ENCODE measurements at regions not wholly inside any gene's neighbourhood (a gene's known extent, or its start where the extent isn't known, plus 50 kb on each side); places are given as distances from the start of the nearest gene placed in this dataset.

GRCh38 chr18:11369556-11369955, 220.2 kb upstream of the PIEZO2 start:
- Mint-ChIP-seq H3K4me1 (ENCODE audit: insufficient read depth, unreplicated experiment) (no peaks in the 10 kb centered on the region), H3K4me3 (ENCODE audit: unreplicated experiment) (no peak overlapping the region), H3K27me3 (ENCODE audit: insufficient read depth, unreplicated experiment) (peaks cover 9% of the 10 kb centered on the region), H3K36me3 (ENCODE audit: insufficient read depth, unreplicated experiment) (no peaks in the 10 kb centered on the region), H3K9me3 (ENCODE audit: unreplicated experiment) (no peaks in the 10 kb centered on the region), H3K27ac (ENCODE audit: low read depth, unreplicated experiment) (no peak overlapping the region)
- no peak for TF ChIP-seq CTCF (IDR thresholded peaks at IDR 0.05; ENCODE audit: unreplicated experiment)
- no peak for DNase-seq (ENCODE audit: unreplicated experiment)
- CTCF ChIA-PET, result no interaction called here
- intact Hi-C loops (cut with micrococcal nuclease), result no loop called here
- POLR2A ChIA-PET, result no interaction called here
- no TSS peak for BruUV-seq (replicated peaks)

DNA sequence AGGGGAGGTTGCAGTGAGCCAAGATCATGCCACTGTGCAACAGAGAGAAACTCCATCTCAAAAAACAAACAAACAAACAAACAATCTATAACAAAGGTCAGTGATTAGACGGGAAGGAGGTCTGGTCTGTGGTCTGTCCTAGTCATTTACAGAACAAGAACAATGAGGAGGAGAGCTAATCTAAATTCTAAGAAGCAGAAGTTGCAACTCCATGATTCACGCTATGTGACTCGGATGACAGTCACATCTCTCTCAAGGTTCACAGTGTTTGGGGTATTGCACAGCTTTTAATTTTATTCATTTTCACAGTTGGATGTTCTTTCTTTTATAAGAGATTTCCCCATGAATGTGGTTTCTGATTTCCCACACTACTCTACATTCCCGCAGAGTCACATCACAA, 218.7 kb upstream of the PIEZO2 start:
- H3K4me3 Mint-ChIP-seq (ENCODE audit: unreplicated experiment), result no peak overlapping the region
- BruUV-seq (replicated peaks), result no TSS peak
- no peaks in the 10 kb centered on the region for H3K4me1 Mint-ChIP-seq (ENCODE audit: insufficient read depth, unreplicated experiment)
- no peak overlapping the region for H3K27ac Mint-ChIP-seq (ENCODE audit: low read depth, unreplicated experiment)
- no peaks in the 10 kb centered on the region for H3K9me3 Mint-ChIP-seq (ENCODE audit: unreplicated experiment)
- intact Hi-C loops (cut with micrococcal nuclease), result no loop called here
- peak; percentile 0 for DNase-seq (ENCODE audit: unreplicated experiment)
- TF ChIP-seq CTCF (IDR thresholded peaks at IDR 0.05; ENCODE audit: unreplicated experiment), result no peak
- no peaks in the 10 kb centered on the region for H3K27me3 Mint-ChIP-seq (ENCODE audit: insufficient read depth, unreplicated experiment)
- H3K36me3 Mint-ChIP-seq (ENCODE audit: insufficient read depth, unreplicated experiment), result no peaks in the 10 kb centered on the region
- ChIA-PET POLR2A (no interaction called here), CTCF (interaction anchor here (1.4 kb wide), 1 partner anchor 12 kb away, joined by 3 read pairs; no protein-coding TSS in a partner anchor)

GRCh38 chr18:11367351-11367750, 218.0 kb upstream of the PIEZO2 start:
- no peak for DNase-seq (ENCODE audit: unreplicated experiment)
- TF ChIP-seq CTCF (IDR thresholded peaks at IDR 0.05; ENCODE audit: unreplicated experiment), result no peak
- H3K27me3 Mint-ChIP-seq (ENCODE audit: insufficient read depth, unreplicated experiment), result no peaks in the 10 kb centered on the region
- no peak overlapping the region for H3K27ac Mint-ChIP-seq (ENCODE audit: low read depth, unreplicated experiment)
- intact Hi-C loops (cut with micrococcal nuclease), result no loop called here
- no peaks in the 10 kb centered on the region for H3K4me1 Mint-ChIP-seq (ENCODE audit: insufficient read depth, unreplicated experiment)
- H3K4me3 Mint-ChIP-seq (ENCODE audit: unreplicated experiment), result no peak overlapping the region
- ChIA-PET CTCF (interaction anchor here (0.6 kb wide), 1 partner anchor 136 kb away, joined by 5 read pairs; no protein-coding TSS in a partner anchor), POLR2A (no interaction called here)
- peaks cover under 1% of the 10 kb centered on the region for H3K36me3 Mint-ChIP-seq (ENCODE audit: insufficient read depth, unreplicated experiment)
- BruUV-seq (replicated peaks), result no TSS peak
- H3K9me3 Mint-ChIP-seq (ENCODE audit: unreplicated experiment), result no peaks in the 10 kb centered on the region

DNA sequence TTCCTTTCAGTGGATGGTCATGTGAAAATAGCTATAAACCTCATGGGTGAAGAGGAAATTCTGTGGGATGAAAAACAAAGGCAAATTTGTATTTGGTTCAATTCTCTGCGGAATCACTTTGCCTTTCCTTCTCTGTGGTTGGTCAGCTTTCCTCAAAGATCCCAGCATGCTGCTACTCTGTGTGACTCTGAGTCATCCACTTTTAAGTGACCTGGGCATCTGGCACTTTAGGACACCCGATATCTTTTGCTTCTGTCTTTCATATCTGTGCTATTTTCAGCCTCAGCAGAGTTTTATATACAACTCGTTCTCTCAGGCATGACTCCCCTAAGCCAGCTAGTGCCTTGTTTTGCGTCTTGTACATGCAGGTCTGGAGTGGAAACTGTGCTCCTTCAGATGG, 217.0 kb upstream of the PIEZO2 start:
- intact Hi-C loops (cut with micrococcal nuclease), result no loop called here
- Mint-ChIP-seq H3K27ac (ENCODE audit: low read depth, unreplicated experiment) (no peak overlapping the region), H3K4me3 (ENCODE audit: unreplicated experiment) (no peak overlapping the region), H3K9me3 (ENCODE audit: unreplicated experiment) (no peaks in the 10 kb centered on the region), H3K36me3 (ENCODE audit: insufficient read depth, unreplicated experiment) (peaks cover 6% of the 10 kb centered on the region), H3K27me3 (ENCODE audit: insufficient read depth, unreplicated experiment) (no peaks in the 10 kb centered on the region), H3K4me1 (ENCODE audit: insufficient read depth, unreplicated experiment) (no peaks in the 10 kb centered on the region)
- ChIA-PET CTCF (interaction anchor here (0.6 to 1.2 kb wide), 2 partner anchors 8 to 202 kb away, joined by 3 to 5 read pairs; no protein-coding TSS in a partner anchor), POLR2A (interaction anchor here (0.5 kb wide), 1 partner anchor 158 kb away, joined by 3 read pairs; no protein-coding TSS in a partner anchor)
- TF ChIP-seq CTCF (IDR thresholded peaks at IDR 0.05; ENCODE audit: unreplicated experiment), result no peak
- DNase-seq (ENCODE audit: unreplicated experiment), result no peak
- BruUV-seq (replicated peaks), result no TSS peak

Data from MCF 10A (cell line).